Activated T-helper 17 cell treated with anti-CD3 and anti-CD28 coated beads, Interleukin-2, amount 50 U/mL, for 72 hours (primary cell): ENCODE measurements at regions not wholly inside any gene's neighbourhood (a gene's known extent, or its start where the extent isn't known, plus 50 kb on each side); places are given as distances from the start of the nearest gene placed in this dataset.
"Not testable (repeated sequence)": the region's sequence is repeated elsewhere in the genome, so short reads cannot be mapped to it uniquely, and the experiment has no call there.

Source experiments
- ATAC-seq: fragments of 150-1000 bp; cut with Tn5 transposase; replicated peaks from 2 replicates; pipeline ENCODE4 v1.10.0; 2021; ENCODE audit warnings: mild to moderate bottlenecking, moderate library complexity
- H3K27ac Mint-ChIP-seq: one replicate; pipeline ENCODE4 v1.8.0; 2022; ENCODE audit warnings: mixed read lengths
- H3K27me3 Mint-ChIP-seq: one replicate; pipeline ENCODE4 v1.8.0; 2022; ENCODE audit warnings: mixed read lengths
- H3K36me3 Mint-ChIP-seq: one replicate; pipeline ENCODE4 v1.8.0; 2022; ENCODE audit warnings: low read depth, mild to moderate bottlenecking, mixed read lengths
- H3K4me1 Mint-ChIP-seq: one replicate; pipeline ENCODE4 v1.8.0; 2022; ENCODE audit warnings: mixed read lengths
- H3K4me3 Mint-ChIP-seq: one replicate; pipeline ENCODE4 v1.8.0; 2022; ENCODE audit warnings: mild to moderate bottlenecking, mixed read lengths
- H3K9me3 Mint-ChIP-seq: one replicate; pipeline ENCODE4 v1.8.0; 2022; ENCODE audit warnings: mixed read lengths

GRCh38 chr4:8952109-8952508 lies 80.5 kb upstream of the HMX1 start:
- not testable (repeated sequence) for H3K27ac Mint-ChIP-seq, ATAC-seq, H3K4me3 Mint-ChIP-seq, H3K9me3 Mint-ChIP-seq, H3K4me1 Mint-ChIP-seq, H3K36me3 Mint-ChIP-seq, H3K27me3 Mint-ChIP-seq

DNA sequence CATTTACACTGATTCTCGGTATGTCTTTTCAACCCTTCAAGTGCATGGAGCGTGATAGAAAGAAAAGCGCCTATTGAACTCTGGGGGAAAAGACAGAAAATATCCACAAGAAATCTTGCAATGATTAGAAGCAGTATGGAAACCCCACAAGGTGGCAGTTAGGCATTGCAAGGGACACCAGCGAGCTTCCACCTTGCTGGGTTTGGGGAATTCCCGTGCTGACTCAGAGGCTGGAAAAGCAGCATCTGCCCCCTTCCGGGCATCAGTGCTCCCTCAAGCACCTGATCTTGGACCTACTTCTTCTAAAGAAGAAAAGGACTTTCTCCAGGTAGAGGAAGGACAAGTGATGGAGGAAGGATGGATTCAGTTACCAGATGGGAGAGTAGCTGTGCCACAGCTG lies 73.9 kb upstream of the HMX1 start:
- not testable (repeated sequence) for H3K9me3 Mint-ChIP-seq, H3K36me3 Mint-ChIP-seq, H3K4me1 Mint-ChIP-seq, H3K4me3 Mint-ChIP-seq, H3K27ac Mint-ChIP-seq, H3K27me3 Mint-ChIP-seq, ATAC-seq

- not testable (repeated sequence) for H3K27me3 Mint-ChIP-seq, H3K4me3 Mint-ChIP-seq, H3K36me3 Mint-ChIP-seq, H3K27ac Mint-ChIP-seq, H3K9me3 Mint-ChIP-seq, H3K4me1 Mint-ChIP-seq, ATAC-seq
These were observed 71.7 kb upstream of the HMX1 start for GRCh38 chr4:8943367-8943766.

- not testable (repeated sequence) for H3K27ac Mint-ChIP-seq, H3K27me3 Mint-ChIP-seq, ATAC-seq, H3K36me3 Mint-ChIP-seq, H3K4me3 Mint-ChIP-seq, H3K4me1 Mint-ChIP-seq, H3K9me3 Mint-ChIP-seq
These were observed 70.4 kb upstream of the HMX1 start for GRCh38 chr4:8942088-8942487.

GRCh38 chr4:8941492-8941805 lies 69.8 kb upstream of the HMX1 start:
- H3K36me3 Mint-ChIP-seq, H3K27me3 Mint-ChIP-seq, H3K4me1 Mint-ChIP-seq, H3K27ac Mint-ChIP-seq, ATAC-seq, H3K4me3 Mint-ChIP-seq, H3K9me3 Mint-ChIP-seq: not testable (repeated sequence)

GRCh38 chr4:8940792-8941491 lies 69.3 kb upstream of the HMX1 start:
- H3K27me3 Mint-ChIP-seq, result no peaks in the 10 kb centered on the region
- no peaks in the 10 kb centered on the region for H3K4me1 Mint-ChIP-seq
- no peak overlapping the region for H3K27ac Mint-ChIP-seq
- peak; percentile 45 for ATAC-seq
- H3K36me3 Mint-ChIP-seq, result no peaks in the 10 kb centered on the region
- H3K4me3 Mint-ChIP-seq, result no peak overlapping the region
- H3K9me3 Mint-ChIP-seq, result no peaks in the 10 kb centered on the region

- Mint-ChIP-seq H3K27ac (no peak overlapping the region), H3K4me3 (no peak overlapping the region), H3K9me3 (no peaks in the 10 kb centered on the region), H3K27me3 (no peaks in the 10 kb centered on the region), H3K36me3 (no peaks in the 10 kb centered on the region), H3K4me1 (no peaks in the 10 kb centered on the region)
- ATAC-seq, result no peak
These were observed 68.5 kb upstream of the HMX1 start for GRCh38 chr4:8939840-8940742.

GRCh38 chr4:8939160-8939839 lies 67.7 kb upstream of the HMX1 start:
- ATAC-seq, result no peak
- Mint-ChIP-seq H3K36me3 (no peaks in the 10 kb centered on the region), H3K4me1 (no peaks in the 10 kb centered on the region), H3K4me3 (no peak overlapping the region), H3K9me3 (no peaks in the 10 kb centered on the region), H3K27ac (no peak overlapping the region), H3K27me3 (no peaks in the 10 kb centered on the region)

GRCh38 chr4:8938623-8939022 lies 67.0 kb upstream of the HMX1 start:
- H3K36me3 Mint-ChIP-seq, result no peaks in the 10 kb centered on the region
- ATAC-seq, result no peak
- H3K27me3 Mint-ChIP-seq, result no peaks in the 10 kb centered on the region
- no peak overlapping the region for H3K4me3 Mint-ChIP-seq
- no peaks in the 10 kb centered on the region for H3K4me1 Mint-ChIP-seq
- H3K9me3 Mint-ChIP-seq, result no peaks in the 10 kb centered on the region
- no peak overlapping the region for H3K27ac Mint-ChIP-seq

GRCh38 chr4:8938137-8938536 lies 66.5 kb upstream of the HMX1 start:
- no peaks in the 10 kb centered on the region for H3K27me3 Mint-ChIP-seq
- H3K9me3 Mint-ChIP-seq, result no peaks in the 10 kb centered on the region
- no peak for ATAC-seq
- no peaks in the 10 kb centered on the region for H3K36me3 Mint-ChIP-seq
- no peaks in the 10 kb centered on the region for H3K4me1 Mint-ChIP-seq
- H3K27ac Mint-ChIP-seq, result no peak overlapping the region
- no peak overlapping the region for H3K4me3 Mint-ChIP-seq

- no peak overlapping the region for H3K27ac Mint-ChIP-seq
- H3K9me3 Mint-ChIP-seq, result no peaks in the 10 kb centered on the region
- H3K4me3 Mint-ChIP-seq, result no peak overlapping the region
- H3K4me1 Mint-ChIP-seq, result no peaks in the 10 kb centered on the region
- no peak for ATAC-seq
- H3K36me3 Mint-ChIP-seq, result no peaks in the 10 kb centered on the region
- H3K27me3 Mint-ChIP-seq, result no peaks in the 10 kb centered on the region
These were observed 61.2 kb upstream of the HMX1 start for GRCh38 chr4:8932884-8933283.

GRCh38 chr4:8928074-8928473 lies 56.4 kb upstream of the HMX1 start:
- H3K4me1 Mint-ChIP-seq, result no peaks in the 10 kb centered on the region
- H3K27me3 Mint-ChIP-seq, result peaks cover 6% of the 10 kb centered on the region

GRCh38 chr4:8922481-8922880 lies 50.8 kb upstream of the HMX1 start:
- Mint-ChIP-seq H3K4me1 (no peaks in the 10 kb centered on the region), H3K9me3 (peaks cover 10% of the 10 kb centered on the region), H3K27ac (no peak overlapping the region), H3K4me3 (no peak overlapping the region), H3K36me3 (no peaks in the 10 kb centered on the region), H3K27me3 (peaks cover 21% of the 10 kb centered on the region)
- no peak for ATAC-seq

More at GRCh38 chr4:8928074-8928473, 56.4 kb upstream of the HMX1 start:
- Mint-ChIP-seq H3K4me3 (no peak overlapping the region), H3K36me3 (no peaks in the 10 kb centered on the region), H3K9me3 (peaks cover 7% of the 10 kb centered on the region), H3K27ac (no peak overlapping the region)
- no peak for ATAC-seq

- Mint-ChIP-seq H3K27ac (no peak overlapping the region), H3K36me3 (no peaks in the 10 kb centered on the region), H3K27me3 (peaks cover 21% of the 10 kb centered on the region), H3K4me1 (no peaks in the 10 kb centered on the region), H3K9me3 (peaks cover 10% of the 10 kb centered on the region), H3K4me3 (no peak overlapping the region)
- no peak for ATAC-seq
These were observed 49.8 kb upstream of the HMX1 start for GRCh38 chr4:8921465-8921864.
